H1 (cell line): ENCODE measurements at regions not wholly inside any gene's neighbourhood (a gene's known extent, or its start where the extent isn't known, plus 50 kb on each side); places are given as distances from the start of the nearest gene placed in this dataset.

Experiments used
- CTCF ChIA-PET: fragments of 300-600 bp; sonication (Branson Sonifier 250); formaldehyde crosslinking; loops from one replicate; lab custom pipeline; 2021; ENCODE audit not compliant: partially characterized antibody; lab: Charles Lee
- POLR2A ChIA-PET: fragments of 300-600 bp; sonication (Branson Sonifier 250); formaldehyde crosslinking; loops from one replicate; lab custom pipeline; 2021; ENCODE audit warnings: inconsistent platforms; ENCODE audit not compliant: partially characterized antibody; lab: Charles Lee
- DNase-seq, 2 experiments: peaks; one replicate each; pipeline versions ENCODE4 v3.0.0 to v3.0.0-alpha.2; 2010 to 2022; ENCODE audit warnings: low spot score in 2 of 2, low read depth in 1 of 2, mixed read lengths in 1 of 2
- FAIRE-seq: peaks from 2 replicates; lab custom pipeline; 2011; peaks lifted over from hg19 to GRCh38; lab: Jason Lieb, UNC
- H2AFZ ChIP-seq: 2 replicates; pipeline ENCODE4 v1.8.1; 2012; ENCODE audit warnings: low read length, inconsistent platforms
- H2AK5ac ChIP-seq: 2 replicates; pipeline ENCODE4 v1.6.1; 2013; ENCODE audit warnings: low read depth, low read length
- H2BK120ac ChIP-seq: replicated peaks from 2 replicates; pipeline ENCODE3; 2013; ENCODE audit warnings: low read depth, low read length, inconsistent platforms
- H2BK12ac ChIP-seq: 2 replicates; pipeline ENCODE4 v1.6.1; 2013; ENCODE audit warnings: low read depth, low read length
- H2BK15ac ChIP-seq: 2 replicates; pipeline ENCODE4 v1.6.1; 2013; ENCODE audit warnings: low read length
- H2BK20ac ChIP-seq: 2 replicates; pipeline ENCODE4 v1.6.1; 2013; ENCODE audit warnings: low read length
- H2BK5ac ChIP-seq: 2 replicates; pipeline ENCODE4 v1.6.1; 2013; ENCODE audit warnings: low read depth, low read length
- H3K14ac ChIP-seq: 2 replicates; pipeline ENCODE4 v1.6.1; 2013; ENCODE audit warnings: inconsistent platforms; ENCODE audit not compliant: insufficient read length
- H3K18ac ChIP-seq: 2 replicates; pipeline ENCODE4 v1.6.1; 2013; ENCODE audit warnings: low read length; ENCODE audit errors: extremely low read depth
- H3K23ac ChIP-seq: 2 replicates; pipeline ENCODE4 v1.6.1; 2013; ENCODE audit warnings: inconsistent platforms; ENCODE audit not compliant: insufficient read length
- H3K23me2 ChIP-seq: 2 replicates; pipeline ENCODE4 v1.6.1; 2013; ENCODE audit warnings: low read depth, low read length
- H3K27ac ChIP-seq: 2 replicates; pipeline ENCODE4 v1.6.1; 2011; ENCODE audit warnings: low read depth, low read length, inconsistent platforms
- H3K27me3 ChIP-seq, 4 experiments: replicated peaks in 1 of 4; 1 replicate in 1 of 4; 2 replicates in 3 of 4; pipeline versions ENCODE4 v1.6.1 to v1.8.1; 2011 to 2013; ENCODE audit warnings: low read length in 3 of 4, mild to moderate bottlenecking in 3 of 4, inconsistent platforms in 2 of 4, mixed read lengths in 2 of 4, moderate library complexity in 1 of 4; ENCODE audit not compliant: control insufficient read depth in 3 of 4, insufficient read depth in 3 of 4; ENCODE audit errors: extremely low read depth in 1 of 4
- H3K36me3 ChIP-seq, 4 experiments: 2 replicates each; pipeline versions ENCODE4 v1.6.1 to v1.8.1; 2011 to 2013; ENCODE audit warnings: mild to moderate bottlenecking in 4 of 4, low read length in 3 of 4, moderate library complexity in 2 of 4, control low read depth in 1 of 4, inconsistent platforms in 1 of 4; ENCODE audit not compliant: insufficient read depth in 4 of 4, control insufficient read depth in 2 of 4
- H3K4ac ChIP-seq: replicated peaks from 2 replicates; pipeline ENCODE3; 2013; ENCODE audit warnings: low read length, low read depth, mixed read lengths, inconsistent platforms; ENCODE audit not compliant: insufficient read length
- H3K4me1 ChIP-seq, 4 experiments: replicated peaks in 1 of 4; 1 replicate in 1 of 4; 2 replicates in 3 of 4; pipeline versions ENCODE4 v1.6.1 to v1.8.1; 2011 to 2013; ENCODE audit warnings: low read length in 3 of 4, inconsistent platforms in 2 of 4, mixed read lengths in 1 of 4; ENCODE audit not compliant: insufficient read depth in 4 of 4, control insufficient read depth in 3 of 4
- H3K4me2 ChIP-seq, 2 experiments: 2 replicates each; pipeline versions ENCODE4 v1.6.1 to v1.8.1; 2011 to 2013; ENCODE audit warnings: low read depth in 2 of 2, low read length in 2 of 2, control low read depth in 1 of 2, inconsistent platforms in 1 of 2, mild to moderate bottlenecking in 1 of 2; ENCODE audit not compliant: insufficient read depth in 1 of 2
- H3K4me3 ChIP-seq, 4 experiments: fragments of 200-600, 300-600 bp in 1 of 4; sonication (generic), shearing (Covaris generic), sonication (Bioruptor Twin) in 1 of 4; 2 replicates each; pipeline versions ENCODE4 v1.5.1 to v1.8.1; 2011 to 2016; ENCODE audit warnings: low read length in 4 of 4, low read depth in 3 of 4, control low read depth in 2 of 4, inconsistent platforms in 2 of 4, mild to moderate bottlenecking in 2 of 4, mixed read lengths in 1 of 4, moderate library complexity in 1 of 4; ENCODE audit not compliant: insufficient read depth in 2 of 4; ENCODE audit errors: extremely low read depth in 1 of 4
- H3K56ac ChIP-seq: replicated peaks from 2 replicates; pipeline ENCODE3; 2013; ENCODE audit warnings: low read depth, mild to moderate bottlenecking, mixed read lengths, low read length, inconsistent platforms; ENCODE audit not compliant: insufficient read length
- H3K79me1 ChIP-seq: 2 replicates; pipeline ENCODE4 v1.6.1; 2013; ENCODE audit warnings: low read depth, low read length, control low read depth
- H3K79me2 ChIP-seq, 2 experiments: 2 replicates each; pipeline versions ENCODE4 v1.6.1 to v1.8.1; 2012 to 2013; ENCODE audit warnings: low read length in 2 of 2, mild to moderate bottlenecking in 2 of 2, inconsistent platforms in 1 of 2; ENCODE audit not compliant: insufficient read depth in 2 of 2, control insufficient read depth in 1 of 2
- H3K9ac ChIP-seq, 4 experiments: replicated peaks in 1 of 4; 1 replicate in 1 of 4; 2 replicates in 3 of 4; pipeline versions ENCODE4 v1.6.1 to v1.8.1; 2011 to 2013; ENCODE audit warnings: low read depth in 3 of 4, low read length in 3 of 4, control low read depth in 2 of 4, mild to moderate bottlenecking in 2 of 4, moderate library complexity in 2 of 4, inconsistent platforms in 1 of 4; ENCODE audit errors: extremely low read depth in 1 of 4
- H3K9me3 ChIP-seq, 2 experiments: 2 replicates each; pipeline versions ENCODE4 v1.6.1 to v1.8.1; 2012 to 2013; ENCODE audit warnings: mild to moderate bottlenecking in 2 of 2, moderate library complexity in 2 of 2, control low read depth in 1 of 2, inconsistent platforms in 1 of 2, low read depth in 1 of 2, low read length in 1 of 2, mixed read lengths in 1 of 2; ENCODE audit not compliant: insufficient read depth in 2 of 2
- H4K20me1 ChIP-seq, 2 experiments: replicated peaks in 1 of 2; 2 replicates each; pipeline versions ENCODE3 to v1.8.1; 2011 to 2013; ENCODE audit warnings: inconsistent platforms in 2 of 2, low read length in 2 of 2, mild to moderate bottlenecking in 1 of 2; ENCODE audit not compliant: insufficient read depth in 2 of 2, control insufficient read depth in 1 of 2
- H4K5ac ChIP-seq: 2 replicates; pipeline ENCODE4 v1.6.1; 2013; ENCODE audit warnings: low read length, low read depth, mixed read lengths, inconsistent platforms; ENCODE audit not compliant: insufficient read length
- H4K8ac ChIP-seq: 2 replicates; pipeline ENCODE4 v1.8.0; 2013; ENCODE audit warnings: mild to moderate bottlenecking, moderate library complexity, low read length, inconsistent platforms; ENCODE audit not compliant: insufficient read depth; ENCODE audit errors: extremely low read depth
- H4K91ac ChIP-seq: replicated peaks from 2 replicates; pipeline ENCODE3; 2013; ENCODE audit warnings: low read length, mixed read lengths, inconsistent platforms; ENCODE audit not compliant: insufficient read length
- CBX5 ChIP-seq: fragments of 300-800, 300-1000 bp; sonication (generic); IDR thresholded peaks from 2 replicates; pipeline ENCODE4 v1.7.1; 2016; ENCODE audit warnings: antibody characterized with exemption, low read length, low read depth
- CTCF ChIP-seq, 3 experiments: IDR thresholded peaks; 1 replicate in 2 of 3; 2 replicates in 1 of 3; pipeline versions ENCODE4 v1.5.1 to v1.6.1; 2011; ENCODE audit warnings: low read length in 3 of 3, mild to moderate bottlenecking in 3 of 3, inconsistent platforms in 2 of 3, low read depth in 1 of 3, moderate library complexity in 1 of 3; ENCODE audit not compliant: insufficient read depth in 1 of 3; ENCODE audit errors: control extremely low read depth in 1 of 3
- EGR1 ChIP-seq: IDR thresholded peaks from 2 replicates; pipeline ENCODE4 v1.6.1; 2011; ENCODE audit warnings: low read depth, low read length, borderline replicate concordance
- GABPA ChIP-seq: IDR thresholded peaks from 2 replicates; pipeline ENCODE4 v1.6.1; 2011; ENCODE audit warnings: mild to moderate bottlenecking, low read length, moderate library complexity, borderline replicate concordance; ENCODE audit not compliant: insufficient read depth
- TAF1 ChIP-seq: IDR thresholded peaks from 2 replicates; pipeline ENCODE4 v1.6.1; 2011; ENCODE audit warnings: mild to moderate bottlenecking, low read depth, low read length
- TAF7 ChIP-seq: optimal IDR thresholded peaks from 2 replicates; pipeline ENCODE3; 2011; ENCODE audit warnings: low read depth, mild to moderate bottlenecking, inconsistent platforms, low read length, moderate library complexity, borderline replicate concordance
- TCF12 ChIP-seq: IDR thresholded peaks from 2 replicates; pipeline ENCODE4 v1.6.1; 2011; ENCODE audit warnings: low read depth, mild to moderate bottlenecking, low read length

DNA sequence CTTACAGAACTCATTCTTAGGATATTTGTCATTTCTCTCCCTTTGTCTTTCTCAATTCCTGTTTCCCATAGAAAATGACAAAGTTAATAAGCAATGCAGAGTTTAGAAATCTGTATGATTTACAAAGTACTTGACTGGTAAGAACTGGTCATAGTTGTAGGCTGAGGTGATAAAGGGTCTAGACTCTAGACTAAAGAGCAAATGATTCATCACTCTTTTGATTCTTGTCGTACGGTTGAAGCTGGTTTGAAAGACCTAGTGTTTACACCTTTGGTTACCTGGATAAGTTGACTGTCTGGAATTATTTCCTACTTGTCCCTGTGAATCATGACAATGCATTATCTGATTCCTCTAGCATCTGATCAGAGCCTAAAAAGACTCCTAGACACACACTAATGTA, 58.9 kb upstream of the TP63 start (continued):
- TF ChIP-seq TAF7, result no peak
- TF ChIP-seq, all 59 proteins: peak for 0

GRCh38 chr3:189573004-189573403, 58.2 kb upstream of the TP63 start:
- Histone ChIP-seq H3K4ac (no peak overlapping the region), H3K27ac (no peak overlapping the region), H3K79me1 (no peaks in the 10 kb centered on the region), H3K4me1 (no peaks in the 10 kb centered on the region), H2BK12ac (no peak overlapping the region), H2BK5ac (no peak overlapping the region), H3K9ac (no peak overlapping the region), H3K4me2 (no peak overlapping the region), H2BK120ac (no peak overlapping the region), H3K23me2 (no peaks in the 10 kb centered on the region), H3K9me3 (no peaks in the 10 kb centered on the region), H4K20me1 (no peaks in the 10 kb centered on the region), H3K23ac (no peak overlapping the region), H4K91ac (no peak overlapping the region), H2AFZ (no peak overlapping the region), H3K36me3 (no peaks in the 10 kb centered on the region), H4K5ac (no peak overlapping the region), H3K14ac (no peak overlapping the region), H3K27me3 (no peaks in the 10 kb centered on the region), H3K4me3 (no peak overlapping the region), H2BK20ac (no peak overlapping the region), H4K8ac (no peak overlapping the region), H2AK5ac (no peak overlapping the region), H3K18ac (no peak overlapping the region), H3K56ac (no peak overlapping the region), H3K79me2 (no peaks in the 10 kb centered on the region), H2BK15ac (no peak overlapping the region)
- CTCF ChIA-PET, result interaction anchor here (2.7 kb wide), 1 partner anchor 11 kb away, joined by 9 read pairs; no protein-coding TSS in a partner anchor
- no peak for FAIRE-seq
- DNase-seq, result no peak
- TF ChIP-seq CTCF (IDR thresholded peaks at IDR 0.05; ENCODE audit: control extremely low read depth in 1 of 3, insufficient read depth in 1 of 3, low read depth in 1 of 3, low read length in 3 of 3), result no peak
- no peak for TF ChIP-seq TAF1
- no peak for TF ChIP-seq CBX5
- TF ChIP-seq EGR1, result no peak
- no peak for TF ChIP-seq TCF12
- TF ChIP-seq GABPA, result no peak
- POLR2A ChIA-PET, result no interaction called here
